ENCODE measurements at regions not wholly inside any gene's neighbourhood (a gene's known extent, or its start where the extent isn't known, plus 50 kb on each side); places are given as distances from the start of the nearest gene placed in this dataset.
"Not testable (repeated sequence)": the region's sequence is repeated elsewhere in the genome, so short reads cannot be mapped to it uniquely, and the experiment has no call there.

DNA sequence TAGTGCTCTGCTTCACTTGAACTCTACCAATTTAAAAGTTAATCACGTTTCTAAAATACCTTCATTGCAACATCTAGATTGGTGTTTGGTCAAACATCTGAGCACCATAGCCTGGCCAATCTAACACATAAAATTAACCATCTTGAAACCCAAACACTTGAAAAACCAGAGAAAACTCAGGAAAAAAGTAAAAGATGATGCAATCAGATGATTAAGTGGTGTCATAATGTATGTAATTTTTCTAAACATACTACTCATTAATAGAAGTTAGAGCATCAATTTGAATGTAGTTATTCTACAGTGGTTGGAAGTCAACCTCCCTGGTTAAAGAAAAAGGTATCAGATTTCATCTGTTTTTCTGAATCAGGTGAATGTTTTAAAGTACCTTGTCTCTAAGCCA, 228.6 kb upstream of the ID4 start:
- no peak overlapping the region for H3K4me3 ChIP-seq (ENCODE audit: low read length)
- TF ChIP-seq, protein P1, sequence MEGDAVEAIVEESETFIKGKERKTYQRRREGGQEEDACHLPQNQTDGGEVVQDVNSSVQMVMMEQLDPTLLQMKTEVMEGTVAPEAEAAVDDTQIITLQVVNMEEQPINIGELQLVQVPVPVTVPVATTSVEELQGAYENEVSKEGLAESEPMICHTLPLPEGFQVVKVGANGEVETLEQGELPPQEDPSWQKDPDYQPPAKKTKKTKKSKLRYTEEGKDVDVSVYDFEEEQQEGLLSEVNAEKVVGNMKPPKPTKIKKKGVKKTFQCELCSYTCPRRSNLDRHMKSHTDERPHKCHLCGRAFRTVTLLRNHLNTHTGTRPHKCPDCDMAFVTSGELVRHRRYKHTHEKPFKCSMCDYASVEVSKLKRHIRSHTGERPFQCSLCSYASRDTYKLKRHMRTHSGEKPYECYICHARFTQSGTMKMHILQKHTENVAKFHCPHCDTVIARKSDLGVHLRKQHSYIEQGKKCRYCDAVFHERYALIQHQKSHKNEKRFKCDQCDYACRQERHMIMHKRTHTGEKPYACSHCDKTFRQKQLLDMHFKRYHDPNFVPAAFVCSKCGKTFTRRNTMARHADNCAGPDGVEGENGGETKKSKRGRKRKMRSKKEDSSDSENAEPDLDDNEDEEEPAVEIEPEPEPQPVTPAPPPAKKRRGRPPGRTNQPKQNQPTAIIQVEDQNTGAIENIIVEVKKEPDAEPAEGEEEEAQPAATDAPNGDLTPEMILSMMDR (conservative IDR thresholded peaks at IDR 0.05; ENCODE audit: low read depth, low read length) = no peak
- no peak for DNase-seq (ENCODE audit: low read depth)

DNA sequence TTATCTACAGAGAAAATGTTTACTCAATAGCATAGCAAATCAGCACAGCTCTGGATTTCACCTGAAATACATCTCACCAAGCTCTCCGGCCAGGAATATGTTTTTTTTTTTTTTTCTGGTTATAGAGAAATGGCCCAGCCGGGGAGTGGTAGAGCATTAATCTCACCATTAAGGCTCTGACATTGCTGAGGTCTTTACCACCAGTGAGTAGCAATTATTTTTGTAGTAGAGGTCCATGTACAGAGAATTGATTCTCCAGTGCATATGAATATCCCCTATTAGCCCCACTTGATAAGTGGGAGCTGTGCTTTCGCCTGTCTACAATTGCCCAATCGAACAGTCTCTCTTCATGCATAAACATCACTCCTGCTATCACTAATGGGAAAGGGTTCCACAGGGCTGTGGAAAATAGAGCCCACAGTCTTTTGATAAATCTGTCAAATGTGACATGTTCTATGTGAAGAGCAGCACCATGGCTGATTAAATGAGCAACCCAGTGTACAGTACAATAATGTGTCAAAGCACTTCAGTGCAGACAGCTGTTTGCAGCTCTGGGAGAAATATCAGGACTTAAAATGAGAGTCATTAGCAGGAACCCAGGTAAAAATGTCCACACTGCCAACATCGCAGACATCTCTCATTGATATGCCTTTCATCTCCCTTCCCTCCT, 227.1 kb upstream of the ID4 start:
- DNase-seq (ENCODE audit: low read depth) = no peak
- TF ChIP-seq, protein P1 (conservative IDR thresholded peaks at IDR 0.05; ENCODE audit: low read depth, low read length) = no peak

DNA sequence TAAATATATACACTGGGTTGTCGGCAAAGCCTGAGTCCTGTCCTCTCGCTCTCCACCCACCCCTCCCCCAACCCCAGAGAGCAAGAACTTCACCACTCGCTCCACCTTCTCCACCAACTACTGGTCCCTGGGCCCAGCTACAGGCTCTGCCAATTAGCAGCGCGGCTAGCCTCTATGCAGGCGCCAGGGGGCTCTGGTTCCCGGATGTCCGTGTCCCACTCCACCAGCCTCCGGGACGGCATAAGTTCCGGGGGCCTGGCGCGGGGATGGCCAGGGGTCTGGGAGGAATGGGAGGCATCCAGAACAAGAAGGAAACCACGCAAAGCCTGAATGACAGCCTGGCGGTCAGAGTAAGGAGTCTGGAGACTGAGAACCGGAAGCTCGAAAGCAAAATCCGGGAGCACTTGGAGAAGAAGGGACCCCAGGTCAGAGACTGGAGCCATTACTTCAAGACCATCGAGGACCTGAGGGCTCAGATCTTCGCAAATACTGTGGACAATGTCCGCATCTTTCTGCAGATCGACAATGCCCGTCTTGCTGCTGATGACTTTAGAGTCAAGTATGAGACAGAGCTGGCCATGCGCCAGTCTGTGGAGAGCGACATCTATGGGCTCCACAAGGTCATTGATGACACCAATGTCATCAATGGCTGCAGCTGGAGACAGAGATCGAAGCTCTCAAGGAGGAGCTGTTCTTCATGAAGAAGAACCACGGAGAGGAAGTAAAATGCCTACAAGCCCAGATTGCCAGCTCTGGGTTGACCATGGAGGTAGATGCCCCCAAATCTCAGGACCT, 224.3 kb upstream of the ID4 start:
- not testable (repeated sequence) for DNase-seq (ENCODE audit: low read depth); H3K4me3 ChIP-seq (ENCODE audit: low read length)

More for the DNA sequence above, 227.1 kb upstream of the ID4 start:
- H3K4me3 ChIP-seq (ENCODE audit: low read length) = no peak overlapping the region

DNA sequence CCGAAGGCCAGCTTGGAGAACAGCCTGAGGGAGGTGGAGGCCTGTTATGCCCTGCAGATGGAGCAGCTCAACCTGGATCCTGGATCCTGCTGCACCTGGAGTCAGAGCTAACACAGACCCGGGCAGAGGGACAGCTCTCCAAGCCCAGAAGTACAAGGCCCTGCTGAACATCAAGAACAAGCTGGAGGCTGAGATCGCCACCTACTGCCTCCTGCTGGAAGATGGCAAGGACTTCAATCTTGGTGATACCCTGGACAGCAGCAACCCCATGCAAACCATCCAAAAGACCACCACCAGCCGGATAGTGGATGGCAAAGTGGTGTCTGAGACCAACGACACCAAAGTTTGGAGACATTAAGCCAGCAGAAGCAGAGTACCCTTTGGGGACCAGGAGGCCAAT, 223.5 kb upstream of the ID4 start:
- TF ChIP-seq, protein P1 (conservative IDR thresholded peaks at IDR 0.05; ENCODE audit: low read depth, low read length) = peak; percentile 13
- DNase-seq (ENCODE audit: low read depth) = no peak
- no peak overlapping the region for H3K4me3 ChIP-seq (ENCODE audit: low read length)

DNA sequence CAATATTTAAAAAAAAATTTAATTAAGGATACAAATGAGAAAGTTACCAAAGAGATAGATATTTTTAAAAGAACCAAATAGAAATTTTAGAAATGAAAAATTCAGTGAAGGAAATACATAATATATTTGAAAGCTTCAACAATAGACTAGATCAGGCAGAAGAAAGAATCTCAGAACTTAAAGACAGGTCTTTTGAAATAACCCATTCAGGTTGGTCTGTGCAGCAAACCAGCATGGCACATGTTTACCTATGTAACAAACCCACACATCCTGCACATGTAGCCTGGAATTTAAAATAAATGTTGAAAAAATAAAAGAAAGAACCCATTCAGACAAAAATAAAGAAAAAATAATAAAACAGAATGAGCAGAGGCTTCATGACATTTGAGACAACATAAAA, 221.1 kb upstream of the ID4 start:
- H3K4me3 ChIP-seq (ENCODE audit: low read length) = no peak overlapping the region
- TF ChIP-seq, protein P1 (conservative IDR thresholded peaks at IDR 0.05; ENCODE audit: low read depth, low read length) = no peak
- DNase-seq (ENCODE audit: low read depth) = no peak

DNA sequence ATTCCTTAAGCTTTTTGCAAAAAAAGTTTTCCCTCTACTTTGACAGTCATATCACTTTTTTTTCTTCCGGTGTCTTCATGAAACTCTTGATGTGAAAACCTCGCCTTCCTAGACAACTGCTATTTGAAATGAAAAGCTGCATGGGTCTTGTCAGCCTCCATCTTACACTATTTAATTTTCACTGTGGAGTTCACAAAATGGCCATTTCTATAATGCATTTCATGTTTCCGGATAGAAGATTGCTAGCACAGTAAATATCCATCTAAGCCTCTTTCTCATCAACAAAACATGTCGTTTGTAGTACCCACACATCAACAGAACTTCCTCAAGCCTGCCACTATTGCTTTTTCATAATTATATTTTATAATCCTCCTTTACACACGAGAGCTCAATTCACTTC, 204.9 kb upstream of the ID4 start:
- TF ChIP-seq, protein P1 (conservative IDR thresholded peaks at IDR 0.05; ENCODE audit: low read depth, low read length) = no peak
- no peak overlapping the region for H3K4me3 ChIP-seq (ENCODE audit: low read length)
- no peak for DNase-seq (ENCODE audit: low read depth)

DNA sequence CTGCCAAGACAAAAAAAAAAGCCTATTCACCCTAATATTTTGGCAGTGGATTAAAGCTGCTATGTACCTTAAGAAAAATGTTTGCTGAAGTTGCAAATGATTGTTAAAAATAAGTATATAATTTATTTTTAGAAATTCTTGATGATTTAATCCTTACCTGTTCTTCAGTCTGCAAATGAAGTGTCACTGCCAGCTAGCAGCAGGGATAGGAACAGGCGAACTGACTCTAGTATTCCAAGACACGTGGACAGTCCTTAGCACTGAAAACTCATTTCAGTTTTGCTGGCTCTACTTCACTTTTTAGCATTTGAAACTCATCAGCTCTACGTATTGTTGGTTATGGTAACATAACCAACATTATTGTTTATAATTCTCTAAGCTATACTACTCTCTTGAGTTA, 204.4 kb upstream of the ID4 start:
- TF ChIP-seq, protein P1 (conservative IDR thresholded peaks at IDR 0.05; ENCODE audit: low read depth, low read length) = no peak
- H3K4me3 ChIP-seq (ENCODE audit: low read length) = no peak overlapping the region
- no peak for DNase-seq (ENCODE audit: low read depth)
